Neural progenitor cell (in vitro differentiated cells): ENCODE measurements at regions not wholly inside any gene's neighbourhood (a gene's known extent, or its start where the extent isn't known, plus 50 kb on each side); places are given as distances from the start of the nearest gene placed in this dataset.

Experiments used
- DNase-seq: peaks from one replicate; pipeline ENCODE4 v3.0.0-alpha.2; 2016; ENCODE audit warnings: low spot score
- H2AFZ ChIP-seq: fragments of 200-600 bp; sonication (generic); replicated peaks from 2 replicates; pipeline ENCODE4 v1.6.1; 2016; ENCODE audit warnings: antibody characterized with exemption
- H3F3A ChIP-seq: fragments of 200-600 bp; sonication (generic); 2 replicates; pipeline ENCODE4 v1.6.1; 2016; ENCODE audit warnings: antibody characterized with exemption, low read depth
- H3K27ac ChIP-seq: fragments of 200-600 bp; sonication (generic); 2 replicates; pipeline ENCODE4 v1.5.1; 2016; ENCODE audit warnings: mild to moderate bottlenecking
- H3K27me3 ChIP-seq: fragments of 200-600 bp; sonication (generic); 2 replicates; pipeline ENCODE4 v1.6.1; 2016; ENCODE audit warnings: mild to moderate bottlenecking, moderate library complexity
- H3K36me3 ChIP-seq: fragments of 200-600 bp; sonication (generic); 2 replicates; pipeline ENCODE4 v1.5.1; 2016
- H3K4me1 ChIP-seq: fragments of 200-600 bp; sonication (generic); 2 replicates; pipeline ENCODE4 v1.6.1; 2016; ENCODE audit warnings: mixed run types
- H3K4me2 ChIP-seq: fragments of 200-600 bp; sonication (generic); 2 replicates; pipeline ENCODE4 v1.6.1; 2016
- H3K4me3 ChIP-seq: fragments of 200-600 bp; sonication (generic); 2 replicates; pipeline ENCODE4 v1.5.1; 2016
- H3K79me2 ChIP-seq: fragments of 200-600 bp; sonication (generic); 2 replicates; pipeline ENCODE4 v1.6.1; 2016; ENCODE audit warnings: low read depth
- H3K9ac ChIP-seq: fragments of 200-600 bp; sonication (generic); 2 replicates; pipeline ENCODE4 v1.6.1; 2016
- H3K9me3 ChIP-seq: fragments of 200-600 bp; sonication (generic); 2 replicates; pipeline ENCODE4 v1.5.1; 2016; ENCODE audit warnings: low read depth
- H4K20me1 ChIP-seq: fragments of 200-600 bp; sonication (generic); 2 replicates; pipeline ENCODE4 v1.6.1; 2016; ENCODE audit warnings: low read depth
- H3K27ac Mint-ChIP-seq: 3 replicates; pipeline ENCODE4 v1.8.0; 2021; ENCODE audit warnings: mixed read lengths
- H3K27me3 Mint-ChIP-seq: 2 replicates; pipeline ENCODE4 v1.8.0; 2022; ENCODE audit warnings: low read depth, mild to moderate bottlenecking, inconsistent platforms, moderate library complexity, mixed read lengths; ENCODE audit not compliant: insufficient read depth
- H3K36me3 Mint-ChIP-seq: 3 replicates; pipeline ENCODE4 v1.8.0; 2021; ENCODE audit warnings: mixed read lengths
- H3K4me1 Mint-ChIP-seq: 3 replicates; pipeline ENCODE4 v1.8.0; 2021; ENCODE audit warnings: mixed read lengths
- H3K4me3 Mint-ChIP-seq: 3 replicates; pipeline ENCODE4 v1.8.0; 2021; ENCODE audit warnings: mild to moderate bottlenecking, moderate library complexity, mixed read lengths
- H3K9me3 Mint-ChIP-seq: 3 replicates; pipeline ENCODE4 v1.8.0; 2020; ENCODE audit warnings: mixed read lengths
- CTCF ChIP-seq: fragments of 200-600 bp; sonication (generic); IDR thresholded peaks from 2 replicates; pipeline ENCODE4 v1.5.1; 2017; ENCODE audit warnings: antibody characterized with exemption, mild to moderate bottlenecking
- EZH2 ChIP-seq: fragments of 200-600 bp; sonication (generic); IDR thresholded peaks from 2 replicates; pipeline ENCODE4 v1.6.1; 2017; ENCODE audit warnings: antibody characterized with exemption, mild to moderate bottlenecking, moderate library complexity
- EZH2phosphoT487 ChIP-seq: fragments of 200-600 bp; sonication (generic); IDR thresholded peaks from 2 replicates; pipeline ENCODE4 v1.6.1; 2017; ENCODE audit warnings: antibody characterized with exemption

GRCh38 chr1:73105755-73106154 is 823.4 kb upstream of the NEGR1 start:
- Histone ChIP-seq H3K79me2 (no peaks in the 10 kb centered on the region), H3K4me1 (no peaks in the 10 kb centered on the region), H3K27ac (no peak overlapping the region), H3F3A (no peaks in the 10 kb centered on the region), H3K9ac (no peak overlapping the region), H4K20me1 (no peaks in the 10 kb centered on the region), H3K27me3 (no peaks in the 10 kb centered on the region), H2AFZ (no peak overlapping the region), H3K9me3 (no peaks in the 10 kb centered on the region), H3K36me3 (no peaks in the 10 kb centered on the region), H3K4me2 (no peak overlapping the region), H3K4me3 (no peak overlapping the region)
- no peak for TF ChIP-seq CTCF
- no peak for TF ChIP-seq EZH2phosphoT487
- TF ChIP-seq EZH2, result no peak
- Mint-ChIP-seq H3K27me3 (peaks cover 6% of the 10 kb centered on the region), H3K27ac (no peak overlapping the region), H3K36me3 (peaks cover 7% of the 10 kb centered on the region), H3K9me3 (peaks cover 21% of the 10 kb centered on the region), H3K4me3 (no peak overlapping the region), H3K4me1 (no peaks in the 10 kb centered on the region)
- DNase-seq, result no peak

- TF ChIP-seq EZH2 (no peak), EZH2phosphoT487 (no peak), CTCF (no peak)
- H3K27ac ChIP-seq, result no peak overlapping the region
- no peak for DNase-seq
- no peaks in the 10 kb centered on the region for H3K36me3 ChIP-seq
- no peak overlapping the region for H3K9ac ChIP-seq
- no peak overlapping the region for H2AFZ ChIP-seq
- Mint-ChIP-seq H3K9me3 (peaks cover 25% of the 10 kb centered on the region), H3K27ac (no peak overlapping the region), H3K4me1 (no peaks in the 10 kb centered on the region), H3K4me3 (no peak overlapping the region), H3K27me3 (peaks cover 6% of the 10 kb centered on the region), H3K36me3 (peaks cover 10% of the 10 kb centered on the region)
- H3K27me3 ChIP-seq, result no peaks in the 10 kb centered on the region
- no peak overlapping the region for H3K4me2 ChIP-seq
- no peaks in the 10 kb centered on the region for H3F3A ChIP-seq
- no peaks in the 10 kb centered on the region for H3K4me1 ChIP-seq
- H3K4me3 ChIP-seq, result no peak overlapping the region
- no peaks in the 10 kb centered on the region for H3K79me2 ChIP-seq
- no peaks in the 10 kb centered on the region for H3K9me3 ChIP-seq
- H4K20me1 ChIP-seq, result no peaks in the 10 kb centered on the region
These were observed 822.4 kb upstream of the NEGR1 start for GRCh38 chr1:73104749-73105148.

- Mint-ChIP-seq H3K27me3 (peaks cover 6% of the 10 kb centered on the region), H3K27ac (peak overlapping the region; percentile 53), H3K4me3 (no peak overlapping the region), H3K9me3 (peaks cover 18% of the 10 kb centered on the region), H3K36me3 (peaks cover 8% of the 10 kb centered on the region), H3K4me1 (no peaks in the 10 kb centered on the region)
- Histone ChIP-seq H3K9me3 (no peaks in the 10 kb centered on the region), H3K4me2 (no peak overlapping the region), H3K36me3 (no peaks in the 10 kb centered on the region), H3K4me3 (no peak overlapping the region), H3K79me2 (no peaks in the 10 kb centered on the region), H3K4me1 (no peaks in the 10 kb centered on the region), H4K20me1 (no peaks in the 10 kb centered on the region), H3F3A (no peaks in the 10 kb centered on the region), H3K27ac (no peak overlapping the region), H3K27me3 (no peaks in the 10 kb centered on the region), H3K9ac (no peak overlapping the region), H2AFZ (no peak overlapping the region)
- no peak for TF ChIP-seq CTCF
- TF ChIP-seq EZH2phosphoT487, result no peak
- no peak for TF ChIP-seq EZH2
- DNase-seq, result no peak
These were observed 817.9 kb upstream of the NEGR1 start for GRCh38 chr1:73100216-73100615.
